GM12801 (cell line): ENCODE measurements at regions not wholly inside any gene's neighbourhood (a gene's known extent, or its start where the extent isn't known, plus 50 kb on each side); places are given as distances from the start of the nearest gene placed in this dataset.

Source experiments
- TF ChIP-seq, protein P1 (sequence below): IDR thresholded peaks from one replicate; pipeline ENCODE4 v1.5.1; 2011; ENCODE audit warnings: control low read depth; ENCODE audit not compliant: insufficient read length; ENCODE audit errors: extremely low read depth

- TF ChIP-seq, protein P1, sequence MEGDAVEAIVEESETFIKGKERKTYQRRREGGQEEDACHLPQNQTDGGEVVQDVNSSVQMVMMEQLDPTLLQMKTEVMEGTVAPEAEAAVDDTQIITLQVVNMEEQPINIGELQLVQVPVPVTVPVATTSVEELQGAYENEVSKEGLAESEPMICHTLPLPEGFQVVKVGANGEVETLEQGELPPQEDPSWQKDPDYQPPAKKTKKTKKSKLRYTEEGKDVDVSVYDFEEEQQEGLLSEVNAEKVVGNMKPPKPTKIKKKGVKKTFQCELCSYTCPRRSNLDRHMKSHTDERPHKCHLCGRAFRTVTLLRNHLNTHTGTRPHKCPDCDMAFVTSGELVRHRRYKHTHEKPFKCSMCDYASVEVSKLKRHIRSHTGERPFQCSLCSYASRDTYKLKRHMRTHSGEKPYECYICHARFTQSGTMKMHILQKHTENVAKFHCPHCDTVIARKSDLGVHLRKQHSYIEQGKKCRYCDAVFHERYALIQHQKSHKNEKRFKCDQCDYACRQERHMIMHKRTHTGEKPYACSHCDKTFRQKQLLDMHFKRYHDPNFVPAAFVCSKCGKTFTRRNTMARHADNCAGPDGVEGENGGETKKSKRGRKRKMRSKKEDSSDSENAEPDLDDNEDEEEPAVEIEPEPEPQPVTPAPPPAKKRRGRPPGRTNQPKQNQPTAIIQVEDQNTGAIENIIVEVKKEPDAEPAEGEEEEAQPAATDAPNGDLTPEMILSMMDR, result no peak
These were observed 231.3 kb downstream of the ENGASE start for GRCh38 chr17:79305768-79306423.

- TF ChIP-seq, protein P1, result no peak
These were observed 230.7 kb downstream of the ENGASE start for GRCh38 chr17:79305376-79305767.

DNA sequence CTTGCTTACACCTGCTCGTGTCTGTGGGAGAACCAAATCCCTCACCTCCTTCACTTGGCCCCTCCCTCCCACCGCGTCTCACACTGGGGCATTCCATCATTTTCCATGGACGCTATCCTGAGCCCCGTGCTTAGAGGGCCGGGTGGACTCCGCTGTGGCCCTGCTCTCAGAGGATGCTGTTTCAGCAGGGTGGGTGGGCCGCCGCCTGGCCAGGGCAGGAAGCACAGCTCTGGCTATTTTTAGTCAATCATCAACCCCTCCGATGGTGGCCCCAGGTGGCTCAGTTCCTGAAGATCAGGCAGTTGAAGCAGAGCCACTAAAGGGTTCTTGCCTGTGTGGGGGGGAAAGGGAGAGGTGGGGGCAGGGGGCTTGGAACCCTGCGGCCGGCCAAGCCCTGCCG, 230.3 kb downstream of the ENGASE start:
- TF ChIP-seq, protein P1, result no peak

DNA sequence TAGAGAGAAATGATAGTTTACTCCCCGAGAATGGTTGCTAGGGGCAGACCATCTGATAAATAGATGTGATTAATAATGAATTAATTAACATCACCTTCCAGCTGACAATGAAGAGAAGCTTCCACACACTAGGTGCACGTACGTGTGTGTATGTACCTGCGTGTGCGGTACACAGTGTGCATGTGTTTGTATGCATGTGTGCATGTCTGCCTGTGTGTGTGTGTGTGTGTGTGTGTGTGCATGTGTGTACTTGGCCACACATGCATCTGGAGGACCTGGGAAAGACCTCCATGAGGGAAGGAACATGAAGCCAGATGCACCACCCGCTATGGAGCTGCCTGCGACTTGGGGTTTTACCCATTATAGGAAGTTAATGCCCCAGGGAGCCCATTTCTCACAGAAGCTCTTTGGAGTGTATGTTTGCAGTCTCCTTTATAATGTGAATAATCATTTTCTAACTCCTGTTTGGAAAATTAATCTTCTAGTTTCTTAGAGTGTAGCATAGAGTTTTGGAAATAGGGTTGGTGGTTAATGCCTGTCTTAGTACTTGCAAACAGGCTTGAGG, 229.1 kb downstream of the ENGASE start:
- TF ChIP-seq, protein P1, result no peak

DNA sequence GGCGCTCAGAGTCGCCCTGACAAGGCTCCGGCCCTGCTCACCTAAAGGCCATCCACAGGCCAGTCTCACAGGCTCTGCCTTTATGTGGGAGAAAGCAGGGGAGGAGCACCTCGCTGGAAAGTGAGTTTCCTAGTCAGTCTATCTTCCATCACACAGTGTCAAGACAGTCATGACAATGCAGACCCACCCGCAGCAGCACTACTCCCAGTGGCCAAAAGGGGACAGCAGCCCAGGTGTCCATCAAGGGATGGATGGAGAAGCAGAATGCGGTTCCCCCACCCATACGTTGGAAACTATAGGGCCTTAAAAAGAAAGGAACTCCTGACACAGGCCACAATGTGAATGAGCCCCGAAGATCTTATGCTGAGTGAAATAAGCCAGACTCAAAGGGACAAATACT, 226.8 kb downstream of the ENGASE start:
- TF ChIP-seq, protein P1, result no peak

- TF ChIP-seq, protein P1, result no peak
These were observed 224.7 kb downstream of the ENGASE start for GRCh38 chr17:79299349-79299748.

- TF ChIP-seq, protein P1, result no peak
These were observed 224.2 kb downstream of the ENGASE start for GRCh38 chr17:79298799-79299198.

GRCh38 chr17:79296243-79296642, 221.6 kb downstream of the ENGASE start:
- TF ChIP-seq, protein P1, result no peak
